Inferior parietal cortex (tissue), 1 donor: ENCODE measurements at regions not wholly inside any gene's neighbourhood (a gene's known extent, or its start where the extent isn't known, plus 50 kb on each side); places are given as distances from the start of the nearest gene placed in this dataset.
"Not testable (repeated sequence)": the region's sequence is repeated elsewhere in the genome, so short reads cannot be mapped to it uniquely, and the experiment has no call there.

Experiments
- DNase-seq: peaks from one replicate; pipeline ENCODE4 v3.0.0-alpha.2; 2016; ENCODE audit errors: extremely low spot score

DNA sequence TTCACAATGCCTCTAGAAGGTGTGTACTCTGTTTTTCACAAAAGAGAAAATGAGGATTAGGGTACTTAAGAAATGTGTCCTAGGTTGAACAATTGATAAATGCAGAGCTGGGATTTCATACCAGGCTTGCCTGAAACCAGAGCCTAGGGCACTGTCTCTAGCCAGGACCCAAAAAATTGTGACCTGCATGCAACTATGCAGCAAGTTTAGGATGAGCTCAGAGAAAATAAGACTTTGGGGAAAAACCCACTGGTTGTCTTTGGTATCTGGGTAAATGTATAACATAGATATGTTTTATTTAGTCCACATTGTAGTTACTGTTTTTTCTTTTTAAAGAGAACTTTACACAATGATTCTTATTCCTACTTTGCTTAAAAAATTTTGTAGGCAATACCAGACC is 177.1 kb upstream of the SEMA6A start:
- DNase-seq: no peak

DNA sequence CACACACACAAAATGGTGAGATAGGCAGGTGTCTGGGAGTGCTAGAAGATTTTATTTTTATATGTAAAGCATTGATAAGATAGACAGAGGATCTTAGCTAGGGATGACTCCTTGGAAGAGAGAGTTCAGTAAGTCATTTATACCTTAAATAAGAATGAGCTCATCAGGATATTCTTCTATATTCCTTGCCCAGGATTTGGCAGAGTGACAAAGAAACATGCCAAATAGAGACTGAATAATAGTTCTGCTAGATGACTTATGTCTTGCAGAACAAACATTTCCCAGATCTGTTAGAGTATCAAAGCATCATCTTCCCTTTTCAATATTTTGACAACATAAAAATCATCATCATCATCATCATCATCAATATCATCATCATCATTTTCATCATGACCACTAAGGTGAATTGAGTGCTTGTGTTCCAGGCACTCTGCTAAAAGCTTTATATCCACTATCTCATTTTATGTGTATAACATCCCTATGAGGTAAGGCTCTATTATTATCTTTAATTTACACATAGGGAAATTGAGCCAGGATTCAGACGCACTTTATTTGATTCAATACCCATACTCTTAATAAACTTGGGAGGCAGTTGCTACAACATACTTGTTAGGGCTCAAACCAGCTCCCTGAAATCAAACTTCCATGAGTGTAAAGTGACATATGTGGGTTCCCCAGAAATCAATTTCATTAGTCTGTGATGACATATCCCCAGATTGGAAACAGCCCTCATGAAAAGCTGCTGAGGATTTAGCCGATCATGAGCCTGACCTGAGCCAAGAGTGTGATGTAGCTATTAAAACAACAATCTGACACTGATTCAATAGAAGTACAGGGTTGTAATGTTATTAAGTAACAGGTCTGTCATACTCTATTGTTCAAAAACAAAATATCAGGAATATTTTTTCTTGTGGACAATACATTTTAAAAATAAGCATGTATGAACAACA is 176.3 kb upstream of the SEMA6A start:
- DNase-seq: no peak

DNA sequence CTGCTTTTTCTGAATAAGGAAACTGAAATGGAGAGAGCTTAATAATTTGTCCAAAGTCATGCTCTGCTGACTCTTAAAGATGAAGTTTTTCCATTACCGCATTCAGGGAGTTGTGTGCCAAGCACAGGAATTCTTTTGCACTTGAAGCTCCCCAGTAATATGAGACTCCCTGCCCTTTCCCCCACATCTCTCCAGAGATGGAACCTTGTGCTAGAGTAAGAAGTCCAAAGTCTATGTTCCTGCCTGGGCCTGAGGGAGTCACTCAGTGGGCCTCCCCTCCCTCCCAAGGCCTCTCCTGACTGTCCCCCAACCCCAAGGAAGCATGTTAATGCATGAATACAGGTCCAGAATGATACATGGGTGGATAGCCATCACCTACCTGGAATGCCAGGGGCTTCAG is 173.3 kb upstream of the SEMA6A start:
- no peak for DNase-seq

DNA sequence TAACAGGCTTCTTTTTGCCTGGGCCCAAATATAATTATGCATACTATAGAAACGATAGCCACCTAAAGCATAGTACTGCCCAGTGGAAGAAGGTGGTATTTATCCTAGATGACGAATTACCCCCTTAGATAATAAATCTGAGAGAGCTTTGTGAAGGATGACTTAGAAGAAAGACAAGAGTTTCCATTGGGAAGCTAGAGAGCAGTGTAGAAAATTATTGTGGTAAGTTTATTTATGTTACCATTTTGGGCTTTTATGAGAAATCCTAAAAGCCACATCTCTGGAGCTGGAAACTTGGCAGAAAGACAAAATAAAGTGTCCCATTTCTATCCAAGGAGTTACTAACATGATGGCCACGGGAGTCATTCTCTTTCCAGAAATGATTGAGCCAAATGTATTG is 172.0 kb upstream of the SEMA6A start:
- no peak for DNase-seq

DNA sequence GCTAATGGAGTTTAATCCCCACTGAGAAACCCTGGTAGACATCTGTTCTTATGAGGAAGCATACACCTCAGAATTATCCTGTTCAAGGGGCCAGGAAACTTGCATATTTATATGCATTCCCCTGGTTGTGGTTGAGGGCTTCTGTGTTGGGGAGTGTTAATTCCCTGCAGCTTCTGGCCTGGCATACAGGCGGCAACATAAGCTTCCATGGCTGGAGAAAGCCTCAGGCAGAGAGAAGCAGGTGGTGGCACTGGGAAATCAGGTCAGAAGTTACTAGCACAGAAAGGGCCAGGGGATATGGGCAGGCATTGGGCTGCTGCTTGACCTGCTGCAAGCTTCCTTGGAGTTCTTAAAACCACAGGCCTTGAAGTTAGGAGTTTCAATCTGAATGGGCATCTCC is 166.1 kb upstream of the SEMA6A start:
- no peak for DNase-seq

DNA sequence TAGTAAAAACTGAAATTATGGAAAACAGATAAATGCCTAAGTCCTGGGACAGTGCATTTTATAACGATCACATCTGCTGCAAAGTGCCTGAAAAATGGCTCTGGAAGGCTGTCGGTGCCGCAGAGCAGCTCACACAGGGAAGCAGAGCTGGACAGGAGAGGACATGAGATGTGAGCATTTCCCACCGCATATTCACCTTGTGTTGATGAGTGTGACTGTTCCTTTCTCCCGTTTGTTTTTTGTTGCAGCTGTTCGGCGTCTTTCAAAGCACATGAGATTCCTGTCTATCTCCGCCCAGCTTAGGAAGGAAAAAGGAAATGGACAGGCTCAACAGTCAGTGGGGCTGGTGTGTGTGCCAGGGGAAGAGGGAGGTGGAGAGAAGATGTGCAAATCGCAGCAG is 164.9 kb upstream of the SEMA6A start:
- DNase-seq: no peak

DNA sequence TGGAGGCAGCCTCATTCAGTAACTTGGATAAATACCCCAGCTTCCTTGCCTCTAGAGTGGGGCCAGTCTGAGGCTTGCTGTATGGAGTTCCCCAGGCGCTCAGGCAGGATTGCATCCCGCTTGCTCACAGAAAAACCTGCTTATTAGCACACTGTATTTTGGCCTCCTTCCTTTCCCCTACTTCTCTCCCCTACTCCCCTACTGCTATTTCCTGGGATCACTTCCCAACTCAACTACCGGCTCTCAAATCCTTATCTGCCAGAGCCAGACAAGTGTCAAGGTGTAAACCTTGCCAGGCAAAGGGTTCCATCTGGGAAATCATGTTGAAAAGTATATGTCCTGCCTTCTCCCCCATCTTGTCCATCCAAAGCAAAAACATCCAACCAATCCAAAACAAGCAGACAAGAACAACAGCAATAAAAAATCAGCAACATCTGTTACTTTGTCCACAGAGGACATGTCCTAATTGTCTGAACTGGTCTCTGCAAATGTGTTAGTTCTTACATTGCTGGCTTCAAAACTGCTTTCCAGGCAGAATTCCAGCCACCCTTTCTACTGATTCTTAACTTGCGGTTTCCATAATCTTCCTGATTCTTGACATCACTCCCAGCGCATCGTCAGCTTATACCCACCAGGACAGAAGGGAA is 164.1 kb upstream of the SEMA6A start:
- no peak for DNase-seq

DNA sequence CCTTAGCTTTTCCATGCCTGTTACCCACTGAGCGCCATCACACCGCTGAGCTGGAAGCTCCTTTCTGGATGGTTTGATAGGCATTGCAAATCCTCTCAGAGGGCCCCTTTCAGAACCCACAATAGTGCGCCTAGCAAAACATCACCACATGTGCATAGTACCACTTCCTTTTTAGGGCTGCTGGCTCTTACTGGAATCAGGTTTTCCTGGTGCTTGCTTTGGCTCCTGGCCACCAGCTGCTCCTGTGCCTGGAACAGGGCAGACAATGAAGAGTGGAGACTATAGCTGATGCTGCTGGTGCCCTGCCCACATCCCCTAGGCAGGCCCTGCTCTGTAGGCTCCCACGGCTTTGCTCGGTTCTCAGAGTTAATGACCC is 163.6 kb upstream of the SEMA6A start:
- DNase-seq: no peak

DNA sequence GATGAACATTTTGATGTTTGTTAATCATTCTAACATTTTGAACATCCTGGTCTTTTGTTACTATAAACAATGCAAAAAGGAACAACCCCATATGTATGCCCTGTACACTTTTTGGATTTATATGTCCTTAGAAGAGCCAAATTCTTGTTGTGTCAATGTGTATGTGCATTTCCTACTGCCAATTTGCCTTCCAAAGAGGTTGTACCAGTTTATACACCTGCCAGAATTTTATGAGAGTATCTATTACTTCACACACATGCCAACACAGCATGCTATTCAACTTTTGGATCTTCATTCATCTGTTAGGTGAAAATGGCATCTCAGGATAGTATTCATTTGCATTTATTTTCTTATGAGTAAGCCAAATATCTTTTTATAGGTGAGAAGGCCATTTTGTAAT is 162.0 kb upstream of the SEMA6A start:
- no peak for DNase-seq

DNA sequence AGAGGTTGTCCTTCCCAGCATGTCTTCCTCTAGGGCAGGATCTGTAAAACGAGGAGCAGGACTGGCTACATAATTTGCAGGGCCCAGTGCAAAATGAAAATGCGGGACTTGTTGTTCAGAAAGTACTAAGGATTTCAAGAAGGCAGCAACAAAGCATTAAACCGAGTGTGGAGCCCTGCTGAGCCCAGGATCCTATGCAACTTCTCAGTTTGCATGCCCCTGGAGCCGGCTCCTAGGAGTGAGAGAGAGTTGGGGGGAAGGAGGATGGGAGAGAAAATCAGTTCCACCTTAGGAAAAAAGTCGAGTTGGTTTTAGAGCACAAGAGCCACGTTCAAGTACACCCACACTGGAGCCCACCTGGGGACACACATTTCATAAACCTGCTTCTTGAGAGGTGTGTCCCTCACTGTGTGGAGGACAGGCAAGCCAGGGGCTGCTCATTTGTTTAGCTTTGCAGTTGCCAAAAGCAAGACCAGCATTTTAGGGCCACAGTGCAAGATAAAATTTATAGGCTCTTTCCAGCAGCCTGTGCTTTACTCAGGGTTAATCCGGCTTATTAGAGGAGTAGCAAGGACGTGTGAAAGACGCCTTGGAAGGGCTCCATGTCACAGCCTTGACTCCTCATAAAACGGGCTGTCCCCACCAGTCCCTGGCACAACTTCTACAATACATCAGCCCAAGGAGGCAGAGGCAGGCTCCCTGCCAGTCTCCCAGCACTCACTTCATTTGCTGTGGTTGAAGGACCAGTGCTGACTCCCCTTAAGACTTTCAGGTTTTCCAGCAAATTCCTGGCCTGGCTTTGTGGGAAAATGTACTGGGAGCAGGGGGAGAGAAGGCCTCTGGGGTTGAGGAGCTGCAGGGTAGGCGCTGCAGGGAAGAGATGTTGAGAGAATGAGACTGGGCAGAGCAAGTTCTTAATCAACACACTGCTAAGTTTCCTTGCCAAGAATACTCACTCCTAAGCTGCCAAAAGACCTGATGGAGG is 159.7 kb upstream of the SEMA6A start:
- no peak for DNase-seq

DNA sequence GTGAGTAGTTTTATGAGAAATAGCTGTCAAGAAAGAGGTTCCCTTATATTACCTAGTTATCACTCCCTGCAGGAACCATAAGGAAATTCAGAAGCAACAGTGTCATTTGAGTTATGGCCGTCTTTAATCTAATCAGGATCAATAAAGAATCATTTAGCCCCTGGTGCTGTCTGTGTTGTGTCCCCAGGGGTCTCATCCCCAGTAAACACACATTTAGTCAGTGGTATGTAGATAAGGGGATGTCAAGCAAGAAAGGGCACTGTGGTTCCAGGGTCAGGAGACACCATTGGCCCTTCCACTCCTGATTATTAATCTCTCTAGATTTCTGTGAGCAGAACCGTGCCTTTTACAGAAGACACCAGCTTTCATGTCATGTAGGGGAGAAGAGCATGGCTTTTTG is 158.0 kb upstream of the SEMA6A start:
- DNase-seq: no peak

DNA sequence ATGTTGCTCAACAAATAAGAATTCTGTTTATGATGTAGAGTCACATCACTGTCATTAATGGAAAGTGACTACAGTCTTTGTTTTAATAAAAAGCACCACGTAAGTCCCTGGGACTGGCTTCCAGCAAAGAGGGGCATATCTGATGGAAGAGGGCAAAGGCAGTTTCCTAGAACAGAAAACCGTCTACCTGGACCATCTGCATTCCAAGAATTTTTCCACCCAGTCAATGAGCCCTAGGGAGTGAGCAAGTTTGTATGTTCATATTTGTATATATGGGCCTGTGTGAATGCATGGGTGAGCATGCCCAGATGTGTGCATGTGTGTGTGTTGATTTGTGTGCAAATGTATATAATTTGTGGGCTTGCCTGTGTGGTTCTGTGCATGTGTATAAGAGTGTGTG is 156.8 kb upstream of the SEMA6A start:
- DNase-seq: no peak

DNA sequence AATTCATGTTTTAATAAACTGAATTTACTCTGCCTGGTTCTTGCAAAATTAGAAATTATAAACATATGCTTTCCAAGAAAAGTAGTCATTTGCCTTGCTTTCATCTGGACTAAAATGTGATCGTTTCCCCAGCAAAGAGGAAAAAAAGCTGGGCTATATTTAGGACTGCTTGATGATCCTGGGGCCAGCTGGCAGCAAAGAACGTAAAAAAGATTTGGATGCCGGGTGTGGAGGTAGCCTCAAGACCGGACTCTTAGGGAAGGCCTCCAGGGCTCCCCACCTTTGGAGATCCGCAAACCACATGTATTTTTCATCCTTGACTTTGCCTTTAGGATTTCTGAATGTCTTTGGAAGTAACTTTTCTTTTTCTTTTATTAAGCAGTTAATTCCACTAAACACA is 156.1 kb upstream of the SEMA6A start:
- no peak for DNase-seq

DNA sequence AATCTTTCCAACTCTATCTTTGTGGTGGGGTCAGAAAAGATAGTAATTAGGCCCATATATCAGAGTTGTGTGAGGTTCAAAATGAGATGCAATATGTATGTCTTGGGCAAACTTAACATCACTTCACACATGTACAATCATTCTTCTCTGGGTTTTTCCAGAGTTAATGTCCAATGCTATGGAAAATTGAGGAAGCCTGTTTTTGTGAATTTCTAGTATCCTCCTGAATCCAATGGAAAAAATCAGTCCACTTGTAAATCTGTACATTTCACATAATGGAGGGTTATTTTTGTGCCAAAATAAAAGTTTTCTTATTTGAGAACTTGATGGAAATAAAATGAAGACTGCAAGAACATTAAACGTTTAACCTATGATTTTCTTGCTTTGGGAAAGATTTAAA is 155.6 kb upstream of the SEMA6A start:
- DNase-seq: no peak

DNA sequence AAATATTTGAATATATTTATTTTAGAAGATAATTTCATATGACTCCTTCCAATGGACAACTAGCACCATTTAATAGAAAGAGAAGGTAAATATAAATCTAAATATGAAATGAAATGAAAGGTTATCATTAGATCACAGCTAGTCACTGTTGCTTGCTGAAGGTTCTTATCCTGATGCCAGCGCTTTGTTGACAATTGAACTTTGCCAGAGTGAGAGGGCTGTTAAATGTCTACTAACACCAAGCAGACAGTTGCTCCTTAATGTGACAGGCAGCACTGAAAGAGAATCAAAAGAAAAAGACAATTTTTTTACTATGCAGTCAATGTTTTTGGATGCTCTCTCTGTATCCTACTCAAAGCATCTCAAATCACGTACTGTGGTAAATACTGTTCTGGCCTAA is 152.6 kb upstream of the SEMA6A start:
- DNase-seq: no peak

DNA sequence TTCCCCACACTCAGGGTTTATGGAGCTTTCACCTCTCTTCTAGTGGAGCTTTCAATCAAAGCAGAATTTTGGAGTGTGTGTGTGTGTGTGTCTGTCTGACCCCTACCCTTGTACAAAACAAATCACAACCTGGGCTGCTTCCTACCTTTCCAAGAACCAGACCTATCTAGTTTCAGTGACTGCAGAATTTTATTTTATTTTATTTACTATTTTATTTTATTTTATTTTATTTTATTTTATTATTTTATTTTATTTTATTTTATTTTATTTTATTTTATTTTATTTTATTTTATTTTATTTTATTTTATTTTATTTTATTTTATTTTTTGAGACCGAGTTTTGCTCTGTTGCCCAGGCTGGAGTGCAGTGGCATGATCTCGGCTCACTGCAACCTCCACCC is 151.6 kb upstream of the SEMA6A start:
- not testable (repeated sequence) for DNase-seq

DNA sequence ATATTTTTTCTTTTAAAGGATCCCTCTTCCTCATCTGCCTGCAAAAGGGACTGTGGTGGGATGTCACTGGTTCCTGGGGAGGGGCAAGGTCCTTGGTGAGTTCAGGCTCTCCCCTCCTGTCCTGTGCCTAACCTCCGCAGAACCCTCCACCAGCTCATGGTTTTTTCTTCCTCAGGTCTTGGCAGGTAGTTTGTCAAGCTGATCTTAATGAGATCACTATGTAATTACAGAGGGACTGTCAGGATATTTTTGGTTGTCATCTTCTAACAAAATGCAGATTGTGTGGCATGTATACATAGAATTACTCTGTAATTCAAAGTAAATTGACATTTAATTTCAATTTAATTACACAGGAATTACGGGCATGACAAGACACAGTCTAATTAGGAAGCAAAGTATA is 150.3 kb upstream of the SEMA6A start:
- DNase-seq: no peak

DNA sequence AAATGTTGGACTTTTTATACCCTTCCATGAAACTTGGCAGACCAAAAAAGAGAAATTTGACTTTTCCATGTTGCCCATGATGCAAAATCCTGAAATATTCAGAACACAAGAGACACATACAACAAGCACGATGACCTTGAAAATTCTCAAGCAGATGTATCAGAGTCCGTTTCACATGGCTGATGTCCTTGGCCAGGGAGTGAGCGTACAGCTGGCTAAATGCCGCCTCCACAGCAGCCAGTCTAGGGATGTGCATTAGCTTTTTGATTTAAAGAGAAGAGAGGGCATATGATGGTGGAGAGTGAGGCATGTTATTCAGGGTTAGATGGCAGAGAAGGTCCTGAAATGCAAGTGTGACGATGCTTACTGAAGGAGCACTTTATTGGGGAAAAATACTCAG is 148.0 kb upstream of the SEMA6A start:
- DNase-seq: no peak

DNA sequence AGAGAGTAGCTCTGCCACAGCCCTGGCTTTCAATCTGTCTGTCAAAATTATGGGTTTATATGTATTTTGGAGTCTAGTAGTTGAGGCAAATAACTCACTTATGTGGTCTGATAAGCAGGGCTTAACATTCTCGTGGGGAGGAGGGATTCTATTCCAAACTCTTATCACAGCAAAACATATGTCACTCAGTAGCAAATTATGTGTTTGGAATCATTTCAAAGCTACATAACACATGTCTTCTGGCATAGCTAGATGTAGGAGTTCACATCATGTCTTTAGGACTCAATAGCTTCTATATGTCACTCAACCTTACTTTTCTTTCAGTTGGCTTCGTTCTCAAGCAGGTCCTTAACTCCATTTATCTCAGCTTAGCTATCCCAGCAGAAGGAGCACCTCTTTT is 144.5 kb upstream of the SEMA6A start:
- DNase-seq: no peak

DNA sequence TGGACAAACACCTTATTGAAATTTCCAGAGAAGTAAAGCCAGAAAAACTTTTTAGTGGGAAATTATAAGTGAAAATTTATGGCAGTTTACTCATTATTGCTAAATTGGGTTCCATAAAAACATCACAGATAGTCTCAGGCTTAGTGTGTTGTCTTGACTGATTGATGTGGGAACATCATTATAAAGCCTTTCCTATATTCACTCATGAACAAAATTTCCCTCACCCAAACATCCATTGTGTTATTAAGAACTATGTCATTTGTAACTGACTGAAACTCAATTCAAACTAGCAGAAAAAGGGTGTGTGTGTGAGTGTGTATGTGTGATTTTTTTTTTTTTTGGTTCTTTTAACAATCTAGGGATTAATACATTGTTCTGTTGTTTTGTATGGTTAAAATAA is 143.7 kb upstream of the SEMA6A start:
- no peak for DNase-seq

DNA sequence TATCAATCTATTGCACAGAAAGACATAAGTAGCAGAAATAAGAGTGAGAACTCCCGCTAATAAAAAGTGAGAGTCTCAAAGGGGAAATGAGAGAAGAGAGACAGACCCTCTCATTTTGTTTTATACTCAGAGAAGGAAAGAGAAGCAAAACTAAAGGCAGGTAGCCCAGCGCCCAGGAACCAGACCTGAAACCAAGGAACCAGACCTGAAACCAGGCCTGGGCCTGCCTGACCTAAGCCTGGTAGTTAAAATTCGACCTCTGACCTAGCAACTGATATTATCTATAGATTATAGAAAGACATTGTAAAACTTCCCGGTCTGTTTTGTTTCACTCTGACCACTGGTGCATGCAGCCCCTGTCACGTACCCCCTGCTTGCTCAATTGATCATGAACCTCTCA is 134.5 kb upstream of the SEMA6A start:
- no peak for DNase-seq

DNA sequence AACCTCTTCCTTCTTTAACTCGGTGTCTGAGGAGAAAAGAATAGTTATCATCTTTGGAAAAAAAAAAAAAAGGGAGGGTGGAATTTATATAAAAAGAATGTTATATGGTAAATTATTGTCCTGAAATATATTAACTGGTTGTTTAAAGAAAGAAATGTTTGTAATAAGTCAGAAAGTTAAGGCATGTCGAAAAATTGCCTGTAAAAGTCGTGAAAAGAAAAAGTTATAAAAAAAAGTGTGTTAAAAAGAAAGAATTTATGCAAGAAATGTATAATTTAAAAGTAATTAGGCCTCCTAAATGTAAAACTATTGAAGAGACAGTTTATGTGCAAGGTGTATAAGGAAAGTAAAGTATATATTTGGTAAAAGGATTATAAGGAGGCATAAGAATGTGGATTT is 130.5 kb upstream of the SEMA6A start:
- DNase-seq: not testable (repeated sequence)
